ENCODE measurements at regions not wholly inside any gene's neighbourhood (a gene's known extent, or its start where the extent isn't known, plus 50 kb on each side); places are given as distances from the start of the nearest gene placed in this dataset.
A peak's percentile ranks its signal among the peaks of the same experiment; 100 is the strongest.
"Not testable (repeated sequence)": the region's sequence is repeated elsewhere in the genome, so short reads cannot be mapped to it uniquely, and the experiment has no call there.

DNA sequence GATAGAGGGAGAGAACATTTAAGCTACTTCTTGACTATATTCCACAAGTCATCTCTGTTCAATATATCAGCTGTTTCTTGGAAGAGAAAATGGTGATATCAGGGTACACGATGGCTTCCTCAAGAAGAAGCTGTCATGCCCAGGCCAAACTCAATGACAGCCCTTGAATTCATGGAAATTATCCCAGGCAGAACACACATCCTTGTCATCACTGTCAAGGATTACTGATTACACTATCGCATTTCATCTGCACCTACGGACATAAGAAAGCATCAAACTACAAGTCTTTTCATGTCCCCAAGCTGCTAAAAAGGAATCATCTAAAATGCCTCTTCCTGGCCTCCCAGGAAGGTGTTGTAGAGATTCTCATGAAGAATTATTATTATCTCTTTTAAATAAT is 165.2 kb upstream of the SLC7A11 start:
- no peak for DNase-seq (ENCODE audit: extremely low read depth in 1 of 11, low read depth in 9 of 11, low spot score in 4 of 11)

DNA sequence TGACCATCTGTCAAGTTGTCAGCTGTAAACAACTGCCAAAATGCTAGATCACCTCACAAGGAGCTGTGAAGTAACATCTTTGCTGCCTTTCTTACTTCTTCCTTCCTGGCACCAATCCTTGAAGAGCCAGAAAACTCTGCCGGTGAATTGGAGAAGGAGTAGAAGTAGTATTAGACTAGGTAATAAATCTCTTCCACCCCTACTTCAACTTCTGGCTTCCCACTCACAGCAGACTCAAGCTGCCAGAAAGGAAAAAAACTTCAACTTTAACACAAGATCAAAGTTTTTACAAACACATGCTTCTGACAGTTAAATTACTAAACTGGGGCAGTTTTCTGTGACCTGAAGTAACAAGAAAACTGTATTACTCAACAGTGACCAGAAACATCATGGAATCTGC is 164.7 kb upstream of the SLC7A11 start:
- DNase-seq (ENCODE audit: extremely low read depth in 1 of 11, low read depth in 9 of 11, low spot score in 4 of 11): peak in 6 of 11 donors; percentile 10 to 37 (median 24)

DNA sequence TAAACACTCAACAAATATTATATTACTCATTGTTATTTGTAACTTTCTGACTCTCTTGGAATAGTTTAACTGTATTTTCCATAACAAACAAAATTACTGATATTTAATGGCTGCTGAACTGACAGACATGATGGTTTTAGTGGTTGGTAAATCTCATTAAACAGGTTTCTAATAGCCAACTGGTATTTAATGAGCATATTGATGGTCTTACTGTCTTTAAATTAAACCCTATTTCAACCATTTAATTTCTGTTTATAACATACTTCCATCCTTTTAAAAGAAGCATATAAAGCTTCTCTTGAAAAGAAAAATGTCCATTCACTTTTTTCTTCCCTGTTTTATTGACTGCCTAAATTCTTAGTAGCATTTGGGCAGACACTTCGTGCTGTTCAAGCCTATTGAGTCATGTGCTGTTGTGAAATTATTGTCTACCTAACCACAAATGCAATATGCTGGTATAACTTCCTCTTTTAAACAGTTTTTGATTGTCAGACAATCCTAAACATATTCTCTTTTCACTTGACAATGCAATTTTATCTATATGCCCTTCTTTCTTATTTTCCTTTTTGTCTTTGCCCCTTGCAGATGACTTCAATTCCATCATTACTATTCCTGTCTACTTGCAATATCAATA is 163.9 kb upstream of the SLC7A11 start:
- no peak for DNase-seq (ENCODE audit: extremely low read depth in 1 of 11, low read depth in 9 of 11, low spot score in 4 of 11)

DNA sequence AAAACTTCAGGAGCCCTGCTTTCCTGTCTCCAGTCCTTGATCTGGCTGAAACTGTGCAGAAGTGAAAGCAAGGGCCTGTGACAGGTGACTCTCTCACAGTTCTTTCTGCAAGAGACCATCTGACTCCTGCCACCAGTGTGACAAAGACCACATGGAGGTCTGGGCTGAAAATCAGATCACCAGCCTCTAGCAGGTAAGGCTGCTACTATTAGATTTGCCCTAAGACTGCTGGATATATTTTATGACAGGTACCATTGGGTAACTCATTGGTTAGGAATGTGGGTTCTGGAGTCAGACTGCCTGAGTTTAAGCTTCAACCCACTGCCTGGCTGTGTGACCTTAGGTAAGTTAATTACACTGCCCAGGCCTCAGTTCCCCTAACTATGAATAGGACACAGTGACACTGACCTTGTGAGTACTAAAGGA is 163.3 kb upstream of the SLC7A11 start:
- no peak for DNase-seq (ENCODE audit: extremely low read depth in 1 of 11, low read depth in 9 of 11, low spot score in 4 of 11)

DNA sequence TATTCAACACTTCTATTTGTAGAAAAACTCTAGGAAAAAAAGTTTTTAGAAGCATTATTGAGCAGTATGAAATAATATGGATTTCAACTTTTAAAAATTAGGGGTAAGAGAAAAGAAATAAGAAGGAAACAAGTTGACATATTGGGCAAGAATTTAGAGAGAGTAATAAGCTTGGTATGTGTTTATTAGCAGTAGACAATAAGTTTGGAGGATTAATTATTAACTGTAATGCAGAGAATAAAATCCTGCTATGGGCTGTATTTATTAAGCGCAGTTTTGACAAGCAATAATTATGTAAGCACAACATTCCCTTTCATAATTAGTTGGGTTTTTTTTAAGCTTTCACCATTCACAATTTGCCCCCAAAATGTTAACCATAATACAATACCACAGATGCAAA is 162.7 kb upstream of the SLC7A11 start:
- no peak for DNase-seq (ENCODE audit: extremely low read depth in 1 of 11, low read depth in 9 of 11, low spot score in 4 of 11)

DNA sequence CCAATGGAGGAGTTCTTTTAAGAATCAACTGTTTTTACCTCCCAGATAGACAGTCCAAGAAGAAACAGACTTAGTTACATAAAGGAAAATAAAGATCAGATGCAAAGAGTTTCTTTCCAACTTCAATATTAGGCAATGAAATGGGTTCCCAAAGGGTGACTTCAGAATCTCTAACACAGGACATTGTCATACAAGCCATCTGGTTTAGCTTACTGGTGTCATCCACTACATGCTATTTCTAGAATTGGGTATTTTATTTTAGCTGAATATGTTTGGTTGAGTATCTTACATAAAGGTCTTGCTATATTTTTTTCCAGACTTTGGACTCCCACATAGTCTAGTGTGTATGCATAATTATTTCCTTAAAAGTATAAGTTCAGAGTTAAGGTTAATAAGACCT is 162.1 kb upstream of the SLC7A11 start:
- DNase-seq (ENCODE audit: extremely low read depth in 1 of 11, low read depth in 9 of 11, low spot score in 4 of 11): no peak

DNA sequence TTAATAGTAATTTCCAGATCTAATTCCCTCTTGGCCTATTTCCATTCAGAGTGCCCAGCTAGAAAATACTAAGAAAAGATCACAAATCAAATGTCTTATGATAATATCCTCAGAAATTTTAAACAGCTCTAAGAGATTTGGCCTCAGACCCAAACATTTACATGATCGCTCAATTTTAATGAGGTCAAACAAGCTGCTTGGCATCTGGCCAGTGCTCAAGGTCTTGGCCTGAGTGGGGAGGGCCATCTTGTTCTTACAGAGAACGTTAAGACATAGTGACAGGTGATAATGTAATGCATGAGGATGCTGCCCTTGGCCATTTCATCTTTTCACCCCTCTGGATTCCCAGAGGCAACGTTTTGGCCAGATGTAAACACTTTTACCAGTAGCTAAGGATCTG is 159.2 kb upstream of the SLC7A11 start:
- peak in 3 of 11 donors; percentile 15 to 39 (median 29) for DNase-seq (ENCODE audit: extremely low read depth in 1 of 11, low read depth in 9 of 11, low spot score in 4 of 11)

DNA sequence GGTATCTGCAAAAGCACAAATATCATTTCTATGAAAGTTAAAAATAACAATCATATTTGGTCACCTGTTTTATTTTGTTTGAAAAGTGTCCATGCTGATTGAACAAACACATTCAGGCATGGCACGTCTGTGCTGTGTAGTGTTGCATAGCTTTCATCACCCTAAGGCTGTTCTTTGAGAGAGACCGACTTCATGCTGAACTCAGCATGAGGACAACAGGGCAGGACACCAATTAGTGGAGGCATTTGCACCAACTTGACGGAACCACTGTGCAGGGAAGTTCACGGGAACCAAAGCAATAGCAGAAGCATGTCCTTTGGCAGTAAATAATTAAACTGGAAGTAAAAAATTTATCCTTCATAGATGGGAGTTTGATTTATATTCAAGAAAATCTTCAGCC is 158.4 kb upstream of the SLC7A11 start:
- no peak for DNase-seq (ENCODE audit: extremely low read depth in 1 of 11, low read depth in 9 of 11, low spot score in 4 of 11)

DNA sequence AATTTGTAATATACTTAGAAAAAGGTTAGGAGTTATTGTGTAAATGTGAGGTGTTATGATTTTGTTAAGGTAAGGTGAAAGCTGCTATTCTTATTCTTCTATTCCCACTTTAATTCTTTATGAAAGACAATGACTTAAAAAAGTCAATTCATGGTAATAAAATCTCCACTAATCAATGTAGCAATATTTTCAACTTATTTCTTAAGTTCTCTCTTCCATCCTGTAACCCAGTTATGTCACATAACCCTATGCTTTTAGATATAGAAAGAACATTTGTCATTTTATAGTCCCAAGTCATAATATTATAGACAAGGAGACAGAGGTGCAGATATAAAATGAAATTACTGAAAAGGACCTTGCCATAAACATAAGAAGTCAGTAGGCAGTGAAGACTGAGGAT is 157.9 kb upstream of the SLC7A11 start:
- no peak for DNase-seq (ENCODE audit: extremely low read depth in 1 of 11, low read depth in 9 of 11, low spot score in 4 of 11)

DNA sequence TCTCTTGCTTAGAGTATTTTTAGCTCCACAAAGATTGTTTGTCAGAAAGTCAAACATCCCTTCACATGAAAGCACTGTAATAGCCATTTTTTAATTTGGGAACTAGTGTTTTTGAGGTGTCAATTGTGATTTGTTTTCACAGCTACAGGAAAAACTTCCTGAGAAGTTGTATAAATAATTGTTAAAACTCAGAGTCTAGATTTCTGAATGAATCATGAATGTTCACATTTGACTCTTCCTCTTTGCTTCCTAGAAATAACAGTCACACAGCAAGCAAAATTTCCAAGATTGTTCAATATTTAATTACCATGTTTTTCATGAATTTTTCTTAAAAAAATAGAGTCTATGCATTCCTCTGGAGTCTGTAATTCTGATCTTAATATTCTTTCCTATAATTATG is 156.9 kb upstream of the SLC7A11 start:
- no peak for DNase-seq (ENCODE audit: extremely low read depth in 1 of 11, low read depth in 9 of 11, low spot score in 4 of 11)

DNA sequence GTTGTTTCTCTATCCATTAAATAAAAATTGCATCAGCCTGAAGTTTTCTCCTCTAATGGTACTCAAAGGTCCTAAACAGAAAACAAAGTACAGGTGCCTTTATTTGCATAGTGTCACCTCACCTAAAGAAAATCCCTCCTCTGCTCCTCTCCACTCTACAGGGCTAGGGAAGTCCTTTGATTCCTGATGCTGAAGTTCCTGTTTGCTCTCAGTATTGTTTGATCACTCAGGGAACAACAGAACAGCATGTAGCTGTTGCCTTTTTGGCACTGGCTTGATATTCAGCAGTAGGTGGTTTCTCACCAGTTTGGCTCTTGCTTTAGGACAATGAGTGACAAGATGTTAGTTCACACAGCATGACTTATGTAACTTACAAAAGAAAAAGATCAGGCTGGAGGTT is 156.2 kb upstream of the SLC7A11 start:
- DNase-seq (ENCODE audit: extremely low read depth in 1 of 11, low read depth in 9 of 11, low spot score in 4 of 11): no peak

DNA sequence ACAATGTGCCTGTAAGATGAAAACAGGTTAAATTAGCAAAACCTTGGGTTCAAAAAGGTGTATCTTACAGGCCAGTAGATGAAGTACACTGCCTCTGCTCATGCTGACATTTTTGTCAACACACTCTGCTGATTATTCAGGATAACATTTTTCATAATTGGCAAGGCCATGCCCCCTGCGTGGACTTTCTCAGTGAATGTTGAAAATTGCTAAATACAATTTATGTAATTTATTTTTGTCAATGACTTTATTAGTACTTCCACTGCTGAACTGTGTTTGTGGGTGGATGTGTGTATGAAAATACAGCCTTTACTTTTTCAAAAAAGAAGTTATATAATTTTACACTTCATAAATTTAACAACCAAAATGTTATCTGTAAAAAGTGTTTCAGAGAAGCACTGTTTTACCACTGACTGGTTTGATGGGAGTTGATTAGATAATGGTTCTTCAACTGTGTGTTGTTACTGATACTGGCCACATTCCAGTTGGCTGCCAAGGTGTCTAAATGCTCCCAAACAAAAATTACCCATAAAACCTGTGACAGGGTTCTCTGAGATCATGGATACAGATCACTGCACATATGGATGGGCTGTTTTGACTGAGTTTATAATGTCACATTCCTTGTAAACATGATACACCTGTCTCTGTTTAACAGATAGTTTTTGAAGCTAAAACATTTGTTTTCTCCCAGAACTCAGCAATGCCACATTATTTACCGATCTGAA is 151.9 kb upstream of the SLC7A11 start:
- DNase-seq (ENCODE audit: extremely low read depth in 1 of 11, low read depth in 9 of 11, low spot score in 4 of 11): peak in 1 of 11 donors; percentile 34

DNA sequence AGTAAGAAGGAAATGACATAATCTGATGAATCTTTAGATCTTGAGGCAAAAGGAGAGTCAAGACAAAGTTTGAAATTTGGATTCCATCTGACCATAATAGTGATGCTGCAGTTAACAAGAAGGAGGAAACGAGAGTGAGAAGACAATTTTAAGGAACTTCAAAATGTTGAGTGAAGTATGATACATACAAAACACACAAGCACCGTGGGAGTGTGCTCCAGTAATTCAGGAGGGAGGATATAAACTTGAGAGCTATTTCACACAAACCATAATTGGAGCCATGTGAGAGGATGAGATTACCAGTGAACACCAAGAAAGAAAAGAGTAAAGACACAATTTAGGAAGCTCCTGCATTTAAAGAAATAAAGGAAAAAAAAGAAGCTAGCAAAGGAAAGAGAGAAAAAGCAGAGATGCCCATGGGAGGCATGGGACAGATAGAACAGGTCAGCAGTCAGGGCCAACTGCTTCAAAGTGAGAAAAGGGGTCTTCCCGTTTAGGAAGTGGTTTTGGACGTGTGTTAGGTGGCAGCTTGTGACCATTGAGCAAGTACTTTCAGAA is 150.7 kb upstream of the SLC7A11 start:
- DNase-seq (ENCODE audit: extremely low read depth in 1 of 11, low read depth in 9 of 11, low spot score in 4 of 11): no peak

DNA sequence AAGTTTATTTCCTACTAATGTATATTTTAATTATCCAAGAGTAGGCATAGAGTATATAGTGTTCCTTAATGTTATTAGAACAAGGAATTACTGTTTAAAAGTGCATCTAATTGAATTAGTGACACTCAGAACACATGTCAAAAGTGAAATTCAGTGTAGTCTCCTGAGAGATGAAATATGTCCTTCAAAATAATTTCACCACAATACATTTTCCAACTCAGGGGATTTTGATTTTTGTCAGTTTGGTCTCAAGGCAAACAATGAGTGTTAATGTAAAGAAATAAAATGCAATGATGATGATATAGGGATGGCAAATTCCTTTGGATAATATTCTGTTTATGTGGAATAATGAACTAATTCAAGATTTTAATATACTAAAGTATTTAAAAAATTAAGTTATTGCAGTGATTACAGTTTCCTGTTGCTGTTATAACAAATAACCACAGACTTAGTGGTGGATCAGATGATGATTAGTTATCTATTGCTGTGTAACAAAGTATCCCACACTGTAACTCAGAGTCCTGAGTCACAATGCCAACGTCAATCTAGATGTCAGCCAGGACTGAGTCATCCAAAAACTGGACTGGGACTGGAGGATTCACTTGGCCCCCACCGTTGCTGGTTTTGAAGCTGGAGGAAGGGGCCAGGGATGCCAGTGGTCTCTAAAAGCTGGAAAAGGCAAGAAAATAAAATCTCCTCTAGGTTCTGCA is 148.0 kb upstream of the SLC7A11 start:
- no peak for DNase-seq (ENCODE audit: extremely low read depth in 1 of 11, low read depth in 9 of 11, low spot score in 4 of 11)

DNA sequence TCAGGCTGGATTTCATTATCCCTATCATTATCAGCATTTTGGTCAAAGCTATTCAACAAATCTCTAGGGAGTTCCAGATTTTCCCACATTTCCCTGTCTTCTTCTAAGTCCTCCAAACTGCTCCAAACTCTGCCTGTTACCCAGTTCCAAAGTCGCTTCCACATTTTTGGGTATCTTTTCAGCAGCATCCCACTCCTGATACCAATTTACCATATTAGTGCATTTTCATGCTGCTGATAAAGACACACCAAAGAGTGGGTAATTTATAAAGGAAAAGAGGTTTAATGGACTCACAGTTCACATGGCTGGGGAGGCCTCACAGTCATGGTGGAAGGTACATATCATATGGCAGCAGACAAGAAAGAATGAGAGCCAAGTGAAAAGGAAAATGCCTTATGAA is 132.8 kb upstream of the SLC7A11 start:
- no peak for DNase-seq (ENCODE audit: extremely low read depth in 1 of 11, low read depth in 9 of 11, low spot score in 4 of 11)

DNA sequence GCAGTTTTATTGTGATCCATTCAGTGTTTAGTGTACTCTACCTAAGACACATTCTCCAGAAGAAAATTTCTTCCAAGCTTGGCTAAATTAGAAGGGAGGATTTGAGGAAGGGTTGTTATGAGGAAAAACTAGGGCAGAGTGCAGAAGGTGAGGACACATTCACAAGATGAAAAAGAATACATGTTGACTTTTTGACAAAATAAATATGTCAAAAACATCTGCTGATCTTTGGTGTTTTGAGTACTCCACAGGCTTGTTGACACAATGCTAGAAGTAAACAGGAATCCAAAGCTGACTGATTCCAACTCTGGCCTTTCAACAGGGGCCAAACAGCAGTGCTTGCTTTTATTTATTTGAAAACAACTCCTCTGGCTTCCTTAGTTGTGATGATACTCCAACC is 125.8 kb upstream of the SLC7A11 start:
- peak in 5 of 11 donors; percentile 2 to 4 (median 4) for DNase-seq (ENCODE audit: extremely low read depth in 1 of 11, low read depth in 9 of 11, low spot score in 4 of 11)

DNA sequence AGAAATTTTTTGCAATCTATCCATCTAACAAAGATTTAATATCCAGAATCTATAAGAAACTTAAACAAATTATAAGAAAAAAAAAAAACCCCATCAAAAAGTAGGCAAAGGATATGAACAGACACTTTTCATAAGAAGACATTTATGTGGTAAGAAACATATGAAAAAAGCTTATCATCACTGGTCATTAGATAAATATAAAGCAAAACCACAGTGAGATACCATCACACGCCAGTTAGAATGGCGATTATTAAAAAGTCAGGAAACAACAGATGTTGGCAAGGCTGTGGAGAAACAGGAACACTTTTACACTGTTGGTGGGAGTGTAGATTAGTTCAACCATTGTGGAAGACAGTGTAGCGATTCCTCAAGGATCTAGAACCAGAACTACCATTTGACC is 110.3 kb upstream of the SLC7A11 start:
- not testable (repeated sequence) for DNase-seq (ENCODE audit: extremely low read depth in 1 of 11, low read depth in 9 of 11, low spot score in 4 of 11)

DNA sequence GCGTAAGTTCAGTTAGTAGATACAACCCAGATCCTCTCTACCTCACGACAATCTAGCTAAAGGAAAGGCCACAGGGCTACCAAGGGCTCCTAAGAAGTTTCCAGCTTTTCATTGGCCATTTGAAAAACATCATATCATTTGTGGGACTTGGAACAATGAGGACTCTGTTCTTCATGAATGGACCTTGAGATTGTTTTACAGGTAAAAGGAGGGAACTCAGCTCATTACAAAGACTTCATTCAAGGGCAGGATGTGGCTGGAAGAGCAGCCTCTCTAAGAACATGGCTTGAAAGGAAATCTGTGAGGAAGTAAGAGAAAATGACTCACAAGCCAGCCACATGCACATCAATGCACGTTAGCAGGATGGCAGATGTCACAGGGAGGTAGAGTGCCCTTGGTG is 105.9 kb upstream of the SLC7A11 start:
- DNase-seq (ENCODE audit: extremely low read depth in 1 of 11, low read depth in 9 of 11, low spot score in 4 of 11): no peak

DNA sequence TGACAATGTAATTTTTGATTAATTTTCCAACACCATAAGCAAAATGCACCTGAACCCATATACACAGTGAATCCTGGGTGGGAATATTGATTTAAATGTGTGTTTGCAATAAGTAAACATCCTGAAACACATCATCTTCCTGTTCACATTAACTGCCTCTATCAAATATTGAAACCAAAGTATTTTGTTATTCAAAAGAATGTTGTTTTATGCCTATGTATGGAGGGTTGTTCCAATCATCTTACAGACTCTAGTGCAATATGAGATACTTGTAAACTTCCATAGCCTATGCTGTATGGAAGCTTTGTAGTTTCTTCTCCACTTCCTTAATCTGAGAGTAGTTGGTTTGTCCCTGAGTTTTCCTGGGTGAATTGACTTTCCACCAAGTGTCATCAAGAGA is 105.4 kb upstream of the SLC7A11 start:
- DNase-seq (ENCODE audit: extremely low read depth in 1 of 11, low read depth in 9 of 11, low spot score in 4 of 11): no peak

DNA sequence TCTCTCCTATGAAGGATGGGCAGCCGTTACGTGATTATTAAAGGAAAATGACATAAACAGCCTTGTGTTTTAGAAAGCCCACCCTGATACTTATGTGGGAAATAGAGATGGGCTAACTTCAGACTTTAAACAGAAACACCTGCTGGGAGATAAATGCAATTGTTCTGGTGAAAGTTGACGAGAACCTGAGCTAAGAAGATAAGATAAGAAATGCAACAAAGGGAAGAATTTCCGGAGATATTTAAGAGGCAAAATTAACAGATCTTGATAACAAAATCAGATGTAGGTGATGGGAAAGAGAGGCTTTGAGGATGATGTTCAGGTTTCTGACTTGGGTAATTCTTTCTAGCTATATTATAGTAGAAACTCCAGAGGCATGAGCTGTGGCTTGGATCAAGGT is 102.7 kb upstream of the SLC7A11 start:
- no peak for DNase-seq (ENCODE audit: extremely low read depth in 1 of 11, low read depth in 9 of 11, low spot score in 4 of 11)

Measured in renal cortex interstitium (tissue), 11 donors.